ENCODE measurements at regions not wholly inside any gene's neighbourhood (a gene's known extent, or its start where the extent isn't known, plus 50 kb on each side); places are given as distances from the start of the nearest gene placed in this dataset.

GRCh38 chr3:170752571-170753155 lies 117.3 kb downstream of the RPL22L1 start:
- TF ChIP-seq POLR2A (IDR thresholded peaks at IDR 0.05; ENCODE audit: low read depth, low read length), result no peak
- FAIRE-seq (no peak), DNase-seq (ENCODE audit: insufficient read length, low spot score) (no peak)

GRCh38 chr3:170751899-170752293 lies 118.1 kb downstream of the RPL22L1 start:
- DNase-seq (ENCODE audit: insufficient read length, low spot score) (no peak), FAIRE-seq (no peak)
- no peak for TF ChIP-seq POLR2A (IDR thresholded peaks at IDR 0.05; ENCODE audit: low read depth, low read length)

GRCh38 chr3:170751083-170751898 lies 118.7 kb downstream of the RPL22L1 start:
- DNase-seq (ENCODE audit: insufficient read length, low spot score) (peak; percentile 31), FAIRE-seq (peak; percentile 94)
- no peak for TF ChIP-seq POLR2A (IDR thresholded peaks at IDR 0.05; ENCODE audit: low read depth, low read length)

GRCh38 chr3:170750478-170750830 lies 119.5 kb downstream of the RPL22L1 start:
- FAIRE-seq (no peak), DNase-seq (ENCODE audit: insufficient read length, low spot score) (no peak)
- no peak for TF ChIP-seq POLR2A (IDR thresholded peaks at IDR 0.05; ENCODE audit: low read depth, low read length)

GRCh38 chr3:170749765-170750477 lies 120.1 kb downstream of the RPL22L1 start:
- FAIRE-seq, result no peak
- DNase-seq (ENCODE audit: insufficient read length, low spot score), result no peak
- no peak for TF ChIP-seq POLR2A (IDR thresholded peaks at IDR 0.05; ENCODE audit: low read depth, low read length)

- no peak for TF ChIP-seq POLR2A (IDR thresholded peaks at IDR 0.05; ENCODE audit: low read depth, low read length)
- no peak for FAIRE-seq
- no peak for DNase-seq (ENCODE audit: insufficient read length, low spot score)
These were observed 120.8 kb downstream of the RPL22L1 start for GRCh38 chr3:170749185-170749584.

- TF ChIP-seq POLR2A (IDR thresholded peaks at IDR 0.05; ENCODE audit: low read depth, low read length), result no peak
- FAIRE-seq, result peak; percentile 6
- DNase-seq (ENCODE audit: insufficient read length, low spot score), result no peak
These were observed 123.6 kb downstream of the RPL22L1 start for GRCh38 chr3:170746175-170746942.

GRCh38 chr3:170745211-170745718 lies 124.7 kb downstream of the RPL22L1 start:
- FAIRE-seq (peak; percentile 90), DNase-seq (ENCODE audit: insufficient read length, low spot score) (no peak)
- TF ChIP-seq POLR2A (IDR thresholded peaks at IDR 0.05; ENCODE audit: low read depth, low read length), result no peak

- no peak for FAIRE-seq
- TF ChIP-seq POLR2A (IDR thresholded peaks at IDR 0.05; ENCODE audit: low read depth, low read length), result no peak
- DNase-seq (ENCODE audit: insufficient read length, low spot score), result no peak
These were observed 128.1 kb downstream of the RPL22L1 start for GRCh38 chr3:170741756-170742529.

GRCh38 chr3:170740726-170741591 lies 129.0 kb downstream of the RPL22L1 start:
- DNase-seq (ENCODE audit: insufficient read length, low spot score), result peak; percentile 20
- FAIRE-seq, result peak; percentile 91
- no peak for TF ChIP-seq POLR2A (IDR thresholded peaks at IDR 0.05; ENCODE audit: low read depth, low read length)

- DNase-seq (ENCODE audit: insufficient read length, low spot score), result no peak
- peak; percentile 87 for FAIRE-seq
- no peak for TF ChIP-seq POLR2A (IDR thresholded peaks at IDR 0.05; ENCODE audit: low read depth, low read length)
These were observed 129.7 kb downstream of the RPL22L1 start for GRCh38 chr3:170740285-170740684.

- no peak for TF ChIP-seq POLR2A (IDR thresholded peaks at IDR 0.05; ENCODE audit: low read depth, low read length)
- DNase-seq (ENCODE audit: insufficient read length, low spot score) (no peak), FAIRE-seq (no peak)
These were observed 130.6 kb downstream of the RPL22L1 start for GRCh38 chr3:170739410-170739809.
